T1000 (cell line): ENCODE measurements at regions not wholly inside any gene's neighbourhood (a gene's known extent, or its start where the extent isn't known, plus 50 kb on each side); places are given as distances from the start of the nearest gene placed in this dataset.
"Not testable (repeated sequence)": the region's sequence is repeated elsewhere in the genome, so short reads cannot be mapped to it uniquely, and the experiment has no call there.

Experiments used
- DNase-seq: peaks from one replicate; lab custom pipeline; 2025; ENCODE audit warnings: mixed read lengths; lab: John Stamatoyannopoulos, UW

DNA sequence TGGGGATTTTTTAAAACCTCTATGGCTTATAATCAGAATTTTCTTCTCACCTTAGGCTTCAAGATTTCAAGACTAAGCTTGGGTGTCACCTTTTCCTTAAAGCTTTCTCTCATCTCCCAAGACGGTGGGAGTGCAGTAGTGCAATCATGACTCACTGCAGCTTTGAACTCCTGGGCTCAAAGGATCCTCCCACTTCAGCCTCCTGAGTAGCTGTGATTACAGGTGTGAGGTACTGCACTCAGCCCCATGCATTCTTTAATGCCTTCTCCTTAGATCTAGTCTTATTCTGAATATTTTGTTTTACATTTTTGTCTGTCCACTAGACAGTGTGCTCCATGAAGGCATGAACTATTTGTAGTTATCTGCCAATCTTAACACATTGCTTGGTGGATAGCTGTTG lies 55.7 kb upstream of the FAT3 start:
- no peak for DNase-seq

- no peak for DNase-seq
Measured at GRCh38 chr11:92167571-92167970, 57.0 kb upstream of the FAT3 start.

DNA sequence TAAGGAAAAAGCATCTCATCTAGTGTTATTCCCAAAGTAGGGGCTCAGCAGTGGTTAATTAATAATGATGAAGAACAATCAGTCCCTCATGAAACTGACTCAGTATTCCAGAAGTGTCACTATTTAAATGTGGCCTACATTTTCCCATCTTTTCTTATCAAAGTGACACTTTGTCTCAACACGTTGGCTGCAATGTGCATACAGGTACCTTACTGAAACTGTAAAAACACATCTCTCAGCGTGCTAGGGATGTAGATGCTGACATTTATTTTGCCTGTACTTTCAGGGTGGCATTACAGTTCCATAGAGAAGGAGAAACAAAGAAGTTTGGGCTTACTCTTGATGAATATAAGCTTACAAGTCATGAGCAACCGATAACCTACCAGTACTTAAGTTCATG lies 58.3 kb upstream of the FAT3 start:
- no peak for DNase-seq

GRCh38 chr11:92163879-92164278 lies 60.7 kb upstream of the FAT3 start:
- DNase-seq: no peak

DNA sequence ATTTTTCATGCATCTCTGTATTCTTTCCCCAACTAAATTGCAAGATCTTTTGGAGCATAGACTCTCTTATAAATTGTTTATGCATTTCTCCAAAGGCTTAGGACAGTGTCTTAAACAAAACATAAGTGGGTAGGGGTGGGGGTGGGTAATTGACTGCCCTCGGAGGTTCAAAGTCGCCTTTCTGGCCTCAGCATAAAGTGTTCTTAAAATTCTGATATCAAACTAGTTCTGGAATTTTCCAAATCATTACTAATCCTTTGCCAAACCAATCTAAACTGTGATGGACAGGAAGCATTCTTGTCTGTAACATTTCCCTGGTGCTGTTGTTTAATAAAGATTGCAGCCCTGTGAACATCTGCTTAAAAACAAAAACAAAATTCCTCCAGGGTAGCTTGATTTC lies 61.8 kb upstream of the FAT3 start:
- no peak for DNase-seq

GRCh38 chr11:92159931-92160330 lies 64.7 kb upstream of the FAT3 start:
- DNase-seq: no peak

- DNase-seq: not testable (repeated sequence)
Measured at GRCh38 chr11:92157390-92157789, 67.2 kb upstream of the FAT3 start.

DNA sequence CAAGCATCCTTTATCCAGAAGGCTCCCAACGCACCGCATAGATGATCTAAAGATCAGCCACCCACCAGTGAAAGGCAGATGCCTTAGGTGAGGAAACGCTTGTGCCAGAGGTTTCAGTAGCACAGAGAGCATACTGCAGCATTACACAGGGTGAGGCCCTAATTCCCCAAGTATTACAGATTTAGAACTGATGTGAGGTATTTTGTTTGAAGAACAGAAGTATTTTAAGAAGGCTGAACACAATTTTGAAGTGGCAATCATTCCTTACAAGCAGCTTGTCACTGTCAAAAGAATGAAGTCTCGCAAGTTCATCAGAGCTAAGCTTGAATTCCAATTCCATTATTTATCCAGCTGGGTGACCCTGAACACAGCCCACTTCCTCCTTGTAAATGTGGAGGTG lies 70.0 kb upstream of the FAT3 start:
- no peak for DNase-seq

GRCh38 chr11:92154110-92154509 lies 70.5 kb upstream of the FAT3 start:
- DNase-seq: no peak

- DNase-seq: no peak
Measured at GRCh38 chr11:92153542-92153941, 71.1 kb upstream of the FAT3 start.

DNA sequence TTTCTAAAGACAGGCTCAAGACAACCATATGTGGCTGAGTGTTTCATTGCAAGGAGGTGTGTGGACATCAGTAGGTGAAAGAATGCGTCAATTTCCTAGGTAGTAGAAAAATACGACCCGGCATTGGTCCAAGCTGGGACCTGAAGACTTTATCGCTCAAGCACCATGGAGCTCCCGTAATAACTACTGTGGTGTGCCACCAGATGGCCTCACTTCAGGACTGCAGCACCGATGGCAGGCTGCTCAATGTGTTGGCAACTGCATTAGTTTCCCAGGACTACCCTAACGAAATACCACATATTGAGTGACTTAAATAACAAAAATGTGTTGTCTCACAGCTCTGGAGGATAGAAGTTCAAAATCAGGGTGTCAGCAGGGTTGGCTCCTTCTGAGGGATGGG lies 72.4 kb upstream of the FAT3 start:
- no peak for DNase-seq

GRCh38 chr11:92149996-92150395 lies 74.6 kb upstream of the FAT3 start:
- DNase-seq: no peak

DNA sequence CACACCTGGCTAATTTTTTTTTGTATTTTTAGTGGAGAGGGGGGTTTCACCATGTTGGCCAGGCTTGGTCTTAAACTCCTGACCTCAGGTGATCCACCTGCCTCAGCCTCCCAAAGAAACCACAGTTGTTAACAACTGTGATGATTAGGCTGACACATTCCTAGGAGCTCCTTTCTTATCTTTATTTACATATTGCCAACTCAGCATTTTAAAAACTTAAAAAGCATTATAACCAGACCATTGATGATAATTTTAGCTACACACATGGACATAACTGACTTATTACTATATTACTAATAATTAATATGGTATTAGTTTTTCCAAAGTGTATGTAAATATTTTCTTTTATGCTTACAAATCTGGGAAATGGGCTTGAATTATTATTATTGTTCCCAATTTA lies 82.9 kb upstream of the FAT3 start:
- DNase-seq: no peak

- DNase-seq: no peak
Measured at GRCh38 chr11:92141159-92141558, 83.5 kb upstream of the FAT3 start.

- no peak for DNase-seq
Measured at GRCh38 chr11:92140021-92140420, 84.6 kb upstream of the FAT3 start.

GRCh38 chr11:92138296-92138695 lies 86.3 kb upstream of the FAT3 start:
- DNase-seq: no peak

GRCh38 chr11:92137747-92138146 lies 86.9 kb upstream of the FAT3 start:
- DNase-seq: no peak

DNA sequence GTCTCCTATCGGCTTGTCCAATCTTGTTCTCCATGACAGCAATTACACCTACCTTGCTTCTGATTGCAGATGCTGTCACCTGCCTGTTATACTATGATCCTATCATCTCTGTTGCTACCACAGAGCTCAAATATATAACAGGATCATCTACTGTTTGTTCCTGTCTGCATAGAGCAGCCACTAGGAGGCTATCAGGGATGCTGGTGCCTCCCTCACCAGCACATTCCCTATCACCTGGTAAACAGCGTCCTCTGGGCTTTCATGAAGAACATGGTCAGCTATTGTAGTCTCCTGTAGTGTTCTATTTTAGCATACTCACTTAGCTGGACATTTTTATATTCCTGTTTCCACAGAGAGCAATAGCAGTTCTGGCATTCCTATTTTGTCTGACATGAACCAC lies 87.8 kb upstream of the FAT3 start:
- no peak for DNase-seq

DNA sequence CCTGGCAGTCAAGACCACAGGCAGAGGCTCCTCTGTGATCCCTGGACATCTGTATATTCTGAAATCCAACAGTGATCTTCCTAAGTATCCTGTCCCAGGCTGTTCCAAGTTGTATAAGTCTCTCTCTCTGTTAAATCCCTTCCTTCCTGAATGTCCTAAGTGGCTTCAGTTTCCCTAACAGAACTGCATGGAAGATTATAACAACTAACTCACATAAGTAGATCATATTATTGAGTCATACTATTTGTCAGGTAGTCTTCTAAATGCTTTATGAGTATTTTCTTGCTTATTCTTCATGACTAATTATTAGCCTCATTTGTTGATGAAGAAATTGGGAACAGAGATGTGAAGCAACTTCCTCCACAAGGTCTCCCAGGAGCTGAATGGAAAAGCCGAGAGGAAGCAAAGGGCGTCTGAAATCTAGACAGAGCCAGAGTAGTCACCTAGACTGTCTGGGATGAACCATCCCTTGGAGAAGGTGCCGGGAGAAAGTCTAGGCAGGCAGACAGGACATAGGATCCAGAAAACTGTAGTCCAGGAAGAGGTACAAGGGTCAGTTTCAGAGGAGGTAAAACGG lies 93.2 kb upstream of the FAT3 start:
- DNase-seq: no peak

DNA sequence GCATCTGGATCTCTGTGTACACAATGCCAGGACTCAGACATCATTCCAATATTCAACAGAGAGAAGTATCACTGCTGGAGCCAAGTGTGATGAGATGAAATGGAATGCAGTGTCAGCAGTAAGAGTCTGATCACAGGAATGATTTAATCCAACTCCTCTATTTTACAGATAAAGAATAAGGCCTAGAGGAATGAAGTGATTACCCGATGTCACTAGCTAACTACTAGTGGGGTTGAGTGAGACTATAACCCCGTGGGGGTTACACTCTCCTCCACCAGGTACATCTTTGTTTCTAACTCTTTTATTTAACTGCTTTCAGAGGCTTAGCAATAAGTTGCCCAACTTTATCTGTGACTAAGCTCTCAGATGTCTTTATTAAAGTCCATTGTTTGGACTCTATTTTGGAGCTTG lies 94.2 kb upstream of the FAT3 start:
- DNase-seq: no peak

DNA sequence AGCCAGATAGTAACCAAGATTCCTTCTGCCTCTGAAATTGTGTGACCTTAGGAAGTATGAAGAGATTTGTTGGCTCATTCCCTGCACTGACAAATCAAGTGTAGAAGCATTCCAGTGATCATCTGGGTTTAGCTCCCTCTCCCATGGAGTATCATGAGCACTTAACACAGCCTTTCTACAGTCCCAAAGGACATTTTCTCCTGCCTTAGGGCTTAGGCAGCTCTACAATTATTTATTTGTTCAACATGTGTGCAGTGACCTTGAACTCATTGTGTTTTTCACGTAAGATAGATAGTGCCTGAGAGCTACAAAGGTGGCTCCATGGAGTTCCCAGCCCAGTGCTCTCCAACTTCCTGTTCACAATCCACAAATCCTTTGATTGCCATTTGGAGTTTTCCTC lies 94.8 kb upstream of the FAT3 start:
- DNase-seq: no peak

GRCh38 chr11:92128026-92128425 lies 96.6 kb upstream of the FAT3 start:
- no peak for DNase-seq

GRCh38 chr11:92125321-92125720 lies 99.3 kb upstream of the FAT3 start:
- DNase-seq: no peak

- no peak for DNase-seq
Measured at GRCh38 chr11:92123540-92123939, 101.1 kb upstream of the FAT3 start.

- DNase-seq: no peak
Measured at GRCh38 chr11:92122561-92122960, 102.1 kb upstream of the FAT3 start.
